Tibial artery (tissue), 4 donors: ENCODE measurements at regions not wholly inside any gene's neighbourhood (a gene's known extent, or its start where the extent isn't known, plus 50 kb on each side); places are given as distances from the start of the nearest gene placed in this dataset.
"Not testable (repeated sequence)": the region's sequence is repeated elsewhere in the genome, so short reads cannot be mapped to it uniquely, and the experiment has no call there.

Experiments used
- DNase-seq, 2 donors: peaks; one replicate each; pipeline ENCODE4 v3.0.0-alpha.2; 2019
- H3K27ac ChIP-seq, 2 donors: fragments of 200-600 bp; sonication (generic) in 1 of 2; 1 replicate in 1 of 2; 2 replicates in 1 of 2; pipeline ENCODE4 v1.5.1; 2018 to 2019; ENCODE audit warnings: mild to moderate bottlenecking in 1 of 2
- H3K27me3 ChIP-seq, 2 donors: fragments of 200-600 bp; sonication (generic) in 1 of 2; one replicate each; pipeline versions ENCODE4 v1.5.1 to v1.6.0; 2016 to 2019
- H3K36me3 ChIP-seq, 3 donors: fragments of 200-600 bp; sonication (generic) in 2 of 3; one replicate each; pipeline ENCODE4 v1.5.1; 2016 to 2019; ENCODE audit warnings: mild to moderate bottlenecking in 2 of 3
- H3K4me1 ChIP-seq, 4 donors: fragments of 200-600 bp; sonication (generic) in 2 of 4; 1 replicate in 3 of 4; 2 replicates in 1 of 4; pipeline ENCODE4 v1.5.1; 2016 to 2019
- H3K4me3 ChIP-seq, 2 donors: fragments of 200-600 bp; sonication (generic) in 1 of 2; 1 replicate in 1 of 2; 2 replicates in 1 of 2; pipeline ENCODE4 v1.5.1; 2018 to 2019; ENCODE audit warnings: mild to moderate bottlenecking in 2 of 2
- H3K9me3 ChIP-seq, 3 donors: fragments of 200-600 bp; sonication (generic) in 1 of 3; one replicate each; pipeline ENCODE4 v1.5.1; 2016 to 2019
- intact Hi-C: fragments of 100-400 bp; cut with DNase I; formaldehyde crosslinking; loops from one replicate; pipeline ENCODE4 v1.15.0; 2023; ENCODE audit warnings: low total_unique reads
- TF ChIP-seq, protein P1 (sequence below), 2 experiments: fragments of 200-600 bp in 1 of 2; fragments of 450-650 bp in 1 of 2; IDR thresholded peaks; one replicate each; pipeline ENCODE4 v1.5.1; 2017 to 2019; ENCODE audit warnings: antibody characterized with exemption in 2 of 2, mild to moderate bottlenecking in 1 of 2, moderate library complexity in 1 of 2

GRCh38 chr6:128580224-128581110 lies 60.1 kb upstream of the PTPRK start:
- Histone ChIP-seq H3K4me3 (no peak overlapping the region), H3K9me3 (no peaks in the 10 kb centered on the region), H3K27ac (no peak overlapping the region), H3K27me3 (no peaks in the 10 kb centered on the region), H3K36me3 (no peaks in the 10 kb centered on the region), H3K4me1 (no peaks in the 10 kb centered on the region)
- TF ChIP-seq, protein P1, sequence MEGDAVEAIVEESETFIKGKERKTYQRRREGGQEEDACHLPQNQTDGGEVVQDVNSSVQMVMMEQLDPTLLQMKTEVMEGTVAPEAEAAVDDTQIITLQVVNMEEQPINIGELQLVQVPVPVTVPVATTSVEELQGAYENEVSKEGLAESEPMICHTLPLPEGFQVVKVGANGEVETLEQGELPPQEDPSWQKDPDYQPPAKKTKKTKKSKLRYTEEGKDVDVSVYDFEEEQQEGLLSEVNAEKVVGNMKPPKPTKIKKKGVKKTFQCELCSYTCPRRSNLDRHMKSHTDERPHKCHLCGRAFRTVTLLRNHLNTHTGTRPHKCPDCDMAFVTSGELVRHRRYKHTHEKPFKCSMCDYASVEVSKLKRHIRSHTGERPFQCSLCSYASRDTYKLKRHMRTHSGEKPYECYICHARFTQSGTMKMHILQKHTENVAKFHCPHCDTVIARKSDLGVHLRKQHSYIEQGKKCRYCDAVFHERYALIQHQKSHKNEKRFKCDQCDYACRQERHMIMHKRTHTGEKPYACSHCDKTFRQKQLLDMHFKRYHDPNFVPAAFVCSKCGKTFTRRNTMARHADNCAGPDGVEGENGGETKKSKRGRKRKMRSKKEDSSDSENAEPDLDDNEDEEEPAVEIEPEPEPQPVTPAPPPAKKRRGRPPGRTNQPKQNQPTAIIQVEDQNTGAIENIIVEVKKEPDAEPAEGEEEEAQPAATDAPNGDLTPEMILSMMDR (IDR thresholded peaks at IDR 0.05), result no peak
- no peak for DNase-seq
- intact Hi-C loops, result no loop called here

DNA sequence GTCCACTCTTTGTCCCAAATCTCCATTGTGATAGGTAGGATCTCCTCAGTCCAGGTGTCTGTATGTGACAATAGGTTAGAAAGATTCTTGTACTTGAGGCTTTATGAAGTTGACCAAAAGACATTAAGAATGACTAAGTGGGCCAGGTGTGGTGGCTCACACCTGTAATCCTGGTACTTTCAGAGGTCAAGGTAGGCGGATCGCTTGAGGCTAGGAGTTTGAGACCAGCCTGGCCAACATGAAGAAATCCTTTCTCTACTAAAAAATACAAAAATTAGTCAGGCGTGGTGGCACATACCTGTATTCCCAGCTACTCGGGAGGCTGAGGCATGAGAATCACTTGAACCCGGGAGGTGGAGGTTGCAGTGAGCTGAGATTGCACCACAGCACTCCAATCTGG lies 54.9 kb upstream of the PTPRK start:
- H3K9me3 ChIP-seq, H3K27me3 ChIP-seq, H3K27ac ChIP-seq, H3K36me3 ChIP-seq, H3K4me3 ChIP-seq, H3K4me1 ChIP-seq, intact Hi-C loops, DNase-seq: not testable (repeated sequence)

GRCh38 chr6:128574402-128574801 lies 54.0 kb upstream of the PTPRK start:
- TF ChIP-seq, protein P1 (IDR thresholded peaks at IDR 0.05), result no peak
- H3K27me3 ChIP-seq, result no peaks in the 10 kb centered on the region
- no peaks in the 10 kb centered on the region for H3K36me3 ChIP-seq
- no peaks in the 10 kb centered on the region for H3K9me3 ChIP-seq
- H3K27ac ChIP-seq, result no peak overlapping the region
- no peak for DNase-seq
- no peak overlapping the region for H3K4me3 ChIP-seq
- intact Hi-C loops, result no loop called here
- H3K4me1 ChIP-seq, result peaks cover 0 to 11% (median 9%) of the 10 kb centered on the region in 4 donors

DNA sequence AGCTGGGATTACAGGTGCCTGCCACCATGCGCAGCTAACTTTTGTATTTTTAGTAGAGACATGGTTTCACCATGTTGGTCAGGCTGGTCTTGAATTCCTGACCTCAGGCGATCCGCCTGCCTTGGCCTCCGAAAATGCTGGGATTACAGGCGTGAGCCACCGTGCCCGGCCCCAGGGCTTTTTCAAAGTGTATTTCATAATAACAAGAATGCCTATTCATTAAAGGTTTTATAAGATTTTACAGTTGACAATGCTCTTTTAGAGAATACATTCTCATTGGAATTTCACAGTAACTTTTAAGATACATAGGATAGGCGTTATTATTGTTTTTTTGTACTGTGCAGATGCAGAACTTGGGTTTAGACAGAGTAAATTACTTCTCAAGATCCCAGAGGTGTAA lies 52.6 kb upstream of the PTPRK start:
- TF ChIP-seq, protein P1 (IDR thresholded peaks at IDR 0.05), result no peak
- no peaks in the 10 kb centered on the region for H3K27me3 ChIP-seq
- no peak for DNase-seq
- H3K27ac ChIP-seq, result no peak overlapping the region
- intact Hi-C loops, result no loop called here
- H3K4me3 ChIP-seq, result no peak overlapping the region
- H3K9me3 ChIP-seq, result no peaks in the 10 kb centered on the region
- H3K36me3 ChIP-seq, result no peaks in the 10 kb centered on the region
- peaks cover 0 to 11% (median 9%) of the 10 kb centered on the region in 4 donors for H3K4me1 ChIP-seq

DNA sequence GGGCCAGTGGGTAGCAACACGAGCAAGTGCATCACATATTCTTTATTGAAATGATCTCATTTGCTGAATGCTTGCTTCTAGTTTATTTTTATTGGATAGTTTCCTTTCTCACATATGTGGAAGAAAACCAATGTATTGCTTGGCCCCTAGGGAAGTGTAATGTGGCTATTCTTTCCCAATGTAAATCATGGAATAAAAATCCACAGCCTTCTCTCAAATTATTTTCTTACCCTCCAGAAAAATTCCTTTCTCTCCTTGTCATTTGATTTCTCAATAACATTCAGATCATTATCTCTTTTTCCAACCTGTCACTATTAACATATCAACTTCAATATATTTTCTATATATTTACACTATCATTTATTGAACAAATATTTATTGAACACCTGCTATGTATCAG lies 51.9 kb upstream of the PTPRK start:
- no peak for DNase-seq
- Histone ChIP-seq H3K9me3 (no peaks in the 10 kb centered on the region), H3K36me3 (no peaks in the 10 kb centered on the region), H3K4me3 (no peak overlapping the region), H3K27ac (no peak overlapping the region), H3K4me1 (peaks cover 0 to 11% (median 9%) of the 10 kb centered on the region in 4 donors), H3K27me3 (no peaks in the 10 kb centered on the region)
- TF ChIP-seq, protein P1 (IDR thresholded peaks at IDR 0.05), result no peak
- intact Hi-C loops, result no loop called here

DNA sequence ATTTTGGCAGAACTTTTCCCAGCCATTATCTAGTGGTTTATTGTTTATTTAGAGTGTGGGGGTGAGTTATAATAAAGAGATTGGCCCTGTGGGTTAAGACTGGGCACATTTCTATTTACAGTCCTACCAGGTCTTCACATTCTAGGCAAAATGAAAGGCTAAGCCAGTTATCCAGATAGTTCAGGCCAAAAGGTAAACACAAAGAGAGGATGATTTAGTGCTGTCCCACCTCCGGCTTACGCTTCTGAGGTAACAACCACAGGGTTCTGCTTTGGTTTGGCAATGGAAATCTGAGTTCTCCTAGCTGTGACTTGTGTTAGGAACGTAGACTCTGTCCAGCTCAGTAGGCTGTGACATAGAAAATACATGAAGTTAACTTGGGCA lies 50.3 kb upstream of the PTPRK start:
- H3K4me1 ChIP-seq, result peaks cover 0 to 11% (median 9%) of the 10 kb centered on the region in 4 donors
- H3K27me3 ChIP-seq, result no peaks in the 10 kb centered on the region
- H3K36me3 ChIP-seq, result no peaks in the 10 kb centered on the region
- H3K27ac ChIP-seq, result no peak overlapping the region
- TF ChIP-seq, protein P1 (IDR thresholded peaks at IDR 0.05), result no peak
- intact Hi-C loops, result no loop called here
- DNase-seq, result no peak
- H3K9me3 ChIP-seq, result no peaks in the 10 kb centered on the region
- H3K4me3 ChIP-seq, result no peak overlapping the region
